ENCODE measurements at regions not wholly inside any gene's neighbourhood (a gene's known extent, or its start where the extent isn't known, plus 50 kb on each side); places are given as distances from the start of the nearest gene placed in this dataset.

GRCh38 chr6:2481307-2481706, 235.9 kb upstream of the GMDS start:
- no peak for DNase-seq
- no peaks in the 10 kb centered on the region for H3K36me3 Mint-ChIP-seq
- no peak overlapping the region for H3K27ac Mint-ChIP-seq
- H3K27me3 Mint-ChIP-seq: peaks cover 3% of the 10 kb centered on the region
- no peak overlapping the region for H3K4me3 Mint-ChIP-seq
- H3K4me1 Mint-ChIP-seq: no peaks in the 10 kb centered on the region
- H3K9me3 Mint-ChIP-seq: peaks cover 7% of the 10 kb centered on the region

GRCh38 chr6:2480267-2480966, 235.0 kb upstream of the GMDS start:
- Mint-ChIP-seq H3K4me3 (no peak overlapping the region), H3K27me3 (peaks cover 3% of the 10 kb centered on the region), H3K9me3 (peaks cover 7% of the 10 kb centered on the region), H3K36me3 (no peaks in the 10 kb centered on the region), H3K27ac (no peak overlapping the region), H3K4me1 (no peaks in the 10 kb centered on the region)
- no peak for DNase-seq

GRCh38 chr6:2478200-2478599, 232.8 kb upstream of the GMDS start:
- Mint-ChIP-seq H3K27me3 (peaks cover 3% of the 10 kb centered on the region), H3K36me3 (no peaks in the 10 kb centered on the region), H3K4me3 (no peak overlapping the region), H3K9me3 (peaks cover 7% of the 10 kb centered on the region), H3K27ac (no peak overlapping the region), H3K4me1 (no peaks in the 10 kb centered on the region)
- no peak for DNase-seq

- H3K4me3 Mint-ChIP-seq: no peak overlapping the region
- H3K9me3 Mint-ChIP-seq: peaks cover 4% of the 10 kb centered on the region
Observed at GRCh38 chr6:2477666-2478065, 232.3 kb upstream of the GMDS start.

GRCh38 chr6:2477250-2477649, 231.8 kb upstream of the GMDS start:
- DNase-seq: no peak
- no peak overlapping the region for H3K27ac Mint-ChIP-seq
- H3K27me3 Mint-ChIP-seq: peaks cover 3% of the 10 kb centered on the region
- H3K36me3 Mint-ChIP-seq: no peaks in the 10 kb centered on the region
- H3K4me3 Mint-ChIP-seq: no peak overlapping the region
- no peaks in the 10 kb centered on the region for H3K4me1 Mint-ChIP-seq
- H3K9me3 Mint-ChIP-seq: peaks cover under 1% of the 10 kb centered on the region

More at GRCh38 chr6:2477666-2478065, 232.3 kb upstream of the GMDS start:
- DNase-seq: no peak
- Mint-ChIP-seq H3K36me3 (no peaks in the 10 kb centered on the region), H3K4me1 (no peaks in the 10 kb centered on the region), H3K27ac (no peak overlapping the region), H3K27me3 (peaks cover 3% of the 10 kb centered on the region)

GRCh38 chr6:2476376-2476775, 231.0 kb upstream of the GMDS start:
- Mint-ChIP-seq H3K9me3 (no peaks in the 10 kb centered on the region), H3K27me3 (peaks cover 6% of the 10 kb centered on the region), H3K36me3 (no peaks in the 10 kb centered on the region), H3K27ac (no peak overlapping the region), H3K4me1 (no peaks in the 10 kb centered on the region), H3K4me3 (no peak overlapping the region)
- DNase-seq: no peak

- no peak overlapping the region for H3K27ac Mint-ChIP-seq
- H3K4me1 Mint-ChIP-seq: no peaks in the 10 kb centered on the region
- H3K4me3 Mint-ChIP-seq: no peak overlapping the region
- H3K9me3 Mint-ChIP-seq: no peaks in the 10 kb centered on the region
- no peaks in the 10 kb centered on the region for H3K36me3 Mint-ChIP-seq
- peaks cover 36% of the 10 kb centered on the region for H3K27me3 Mint-ChIP-seq
- DNase-seq: no peak
Observed at GRCh38 chr6:2471472-2471871, 226.1 kb upstream of the GMDS start.

GRCh38 chr6:2469428-2469827, 224.0 kb upstream of the GMDS start:
- Mint-ChIP-seq H3K36me3 (no peaks in the 10 kb centered on the region), H3K27me3 (peaks cover 38% of the 10 kb centered on the region), H3K27ac (no peak overlapping the region), H3K4me1 (no peaks in the 10 kb centered on the region), H3K4me3 (no peak overlapping the region), H3K9me3 (no peaks in the 10 kb centered on the region)
- DNase-seq: no peak

GRCh38 chr6:2468601-2468955, 223.2 kb upstream of the GMDS start:
- H3K4me1 Mint-ChIP-seq: no peaks in the 10 kb centered on the region
- H3K27me3 Mint-ChIP-seq: peaks cover 38% of the 10 kb centered on the region
- H3K36me3 Mint-ChIP-seq: no peaks in the 10 kb centered on the region
- no peaks in the 10 kb centered on the region for H3K9me3 Mint-ChIP-seq
- H3K4me3 Mint-ChIP-seq: no peak overlapping the region
- DNase-seq: no peak
- H3K27ac Mint-ChIP-seq: no peak overlapping the region

GRCh38 chr6:2467929-2468600, 222.7 kb upstream of the GMDS start:
- DNase-seq: no peak
- peaks cover 38% of the 10 kb centered on the region for H3K27me3 Mint-ChIP-seq
- no peak overlapping the region for H3K4me3 Mint-ChIP-seq
- no peak overlapping the region for H3K27ac Mint-ChIP-seq
- no peaks in the 10 kb centered on the region for H3K9me3 Mint-ChIP-seq
- H3K4me1 Mint-ChIP-seq: no peaks in the 10 kb centered on the region
- no peaks in the 10 kb centered on the region for H3K36me3 Mint-ChIP-seq

GRCh38 chr6:2465336-2465735, 219.9 kb upstream of the GMDS start:
- Mint-ChIP-seq H3K27ac (no peak overlapping the region), H3K27me3 (peaks cover 34% of the 10 kb centered on the region), H3K36me3 (no peaks in the 10 kb centered on the region), H3K4me1 (no peaks in the 10 kb centered on the region), H3K4me3 (no peak overlapping the region), H3K9me3 (no peaks in the 10 kb centered on the region)
- no peak for DNase-seq

- peaks cover 30% of the 10 kb centered on the region for H3K27me3 Mint-ChIP-seq
Observed at GRCh38 chr6:2464641-2465040, 219.2 kb upstream of the GMDS start.

GRCh38 chr6:2462831-2463230, 217.4 kb upstream of the GMDS start:
- no peak overlapping the region for H3K4me3 Mint-ChIP-seq
- H3K27me3 Mint-ChIP-seq: peaks cover 13% of the 10 kb centered on the region
- no peaks in the 10 kb centered on the region for H3K9me3 Mint-ChIP-seq
- no peaks in the 10 kb centered on the region for H3K4me1 Mint-ChIP-seq
- no peaks in the 10 kb centered on the region for H3K36me3 Mint-ChIP-seq
- H3K27ac Mint-ChIP-seq: no peak overlapping the region
- no peak for DNase-seq

More at GRCh38 chr6:2464641-2465040, 219.2 kb upstream of the GMDS start:
- no peaks in the 10 kb centered on the region for H3K4me1 Mint-ChIP-seq
- H3K9me3 Mint-ChIP-seq: no peaks in the 10 kb centered on the region
- no peak overlapping the region for H3K27ac Mint-ChIP-seq
- no peak overlapping the region for H3K4me3 Mint-ChIP-seq
- DNase-seq: no peak
- H3K36me3 Mint-ChIP-seq: no peaks in the 10 kb centered on the region

- no peaks in the 10 kb centered on the region for H3K27me3 Mint-ChIP-seq
- DNase-seq: no peak
- no peak overlapping the region for H3K27ac Mint-ChIP-seq
- H3K4me1 Mint-ChIP-seq: no peaks in the 10 kb centered on the region
- H3K36me3 Mint-ChIP-seq: no peaks in the 10 kb centered on the region
- no peak overlapping the region for H3K4me3 Mint-ChIP-seq
- no peaks in the 10 kb centered on the region for H3K9me3 Mint-ChIP-seq
Observed at GRCh38 chr6:2460216-2460745, 214.9 kb upstream of the GMDS start.

- Mint-ChIP-seq H3K4me1 (no peaks in the 10 kb centered on the region), H3K36me3 (no peaks in the 10 kb centered on the region), H3K27me3 (no peaks in the 10 kb centered on the region), H3K9me3 (no peaks in the 10 kb centered on the region), H3K27ac (no peak overlapping the region), H3K4me3 (no peak overlapping the region)
- no peak for DNase-seq
Observed at GRCh38 chr6:2454180-2454579, 208.8 kb upstream of the GMDS start.

- no peaks in the 10 kb centered on the region for H3K36me3 Mint-ChIP-seq
- H3K4me1 Mint-ChIP-seq: peaks cover 1% of the 10 kb centered on the region
- H3K9me3 Mint-ChIP-seq: no peaks in the 10 kb centered on the region
- H3K27me3 Mint-ChIP-seq: no peaks in the 10 kb centered on the region
- H3K4me3 Mint-ChIP-seq: no peak overlapping the region
- no peak overlapping the region for H3K27ac Mint-ChIP-seq
- no peak for DNase-seq
Observed at GRCh38 chr6:2450546-2450945, 205.1 kb upstream of the GMDS start.

All from activated naive CD8-positive, alpha-beta T cell treated with anti-CD3 and anti-CD28 coated beads for 36 hours (primary cell).